Lower leg skin (tissue), 3 donors: ENCODE measurements at regions not wholly inside any gene's neighbourhood (a gene's known extent, or its start where the extent isn't known, plus 50 kb on each side); places are given as distances from the start of the nearest gene placed in this dataset.

ENCODE experiments used
- POLR2A ChIP-seq, 2 donors: fragments of 450-650 bp; IDR thresholded peaks; one replicate each; pipeline ENCODE4 v1.6.1; 2016 to 2017; ENCODE audit warnings: antibody characterized with exemption in 2 of 2, mild to moderate bottlenecking in 1 of 2, moderate library complexity in 1 of 2
- TF ChIP-seq, protein P1 (sequence below), 3 donors: fragments of 450-650 bp; IDR thresholded peaks; one replicate each; pipeline ENCODE4 v1.5.1; 2016; ENCODE audit warnings: antibody characterized with exemption in 3 of 3, mild to moderate bottlenecking in 3 of 3, moderate library complexity in 2 of 3

DNA sequence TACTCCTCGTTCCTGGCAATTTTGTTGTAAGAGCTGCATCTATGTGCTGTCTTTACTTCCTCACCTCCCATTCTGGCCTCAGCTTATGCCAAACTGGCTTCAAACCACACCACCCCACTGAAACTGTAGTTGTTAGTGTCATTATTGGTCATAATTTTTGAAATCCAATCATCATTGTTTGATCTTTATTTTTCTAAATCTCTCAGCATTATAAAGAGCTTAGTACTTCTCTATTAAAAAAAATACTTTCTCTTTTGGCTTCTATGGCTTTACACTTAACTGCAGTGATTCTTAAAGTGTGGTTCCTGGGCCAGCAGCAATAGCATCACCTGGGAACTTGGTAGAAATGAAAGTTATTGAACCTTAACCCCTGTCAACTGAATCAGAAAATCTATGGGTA is 83.5 kb upstream of the GRPR start:
- TF ChIP-seq, protein P1, sequence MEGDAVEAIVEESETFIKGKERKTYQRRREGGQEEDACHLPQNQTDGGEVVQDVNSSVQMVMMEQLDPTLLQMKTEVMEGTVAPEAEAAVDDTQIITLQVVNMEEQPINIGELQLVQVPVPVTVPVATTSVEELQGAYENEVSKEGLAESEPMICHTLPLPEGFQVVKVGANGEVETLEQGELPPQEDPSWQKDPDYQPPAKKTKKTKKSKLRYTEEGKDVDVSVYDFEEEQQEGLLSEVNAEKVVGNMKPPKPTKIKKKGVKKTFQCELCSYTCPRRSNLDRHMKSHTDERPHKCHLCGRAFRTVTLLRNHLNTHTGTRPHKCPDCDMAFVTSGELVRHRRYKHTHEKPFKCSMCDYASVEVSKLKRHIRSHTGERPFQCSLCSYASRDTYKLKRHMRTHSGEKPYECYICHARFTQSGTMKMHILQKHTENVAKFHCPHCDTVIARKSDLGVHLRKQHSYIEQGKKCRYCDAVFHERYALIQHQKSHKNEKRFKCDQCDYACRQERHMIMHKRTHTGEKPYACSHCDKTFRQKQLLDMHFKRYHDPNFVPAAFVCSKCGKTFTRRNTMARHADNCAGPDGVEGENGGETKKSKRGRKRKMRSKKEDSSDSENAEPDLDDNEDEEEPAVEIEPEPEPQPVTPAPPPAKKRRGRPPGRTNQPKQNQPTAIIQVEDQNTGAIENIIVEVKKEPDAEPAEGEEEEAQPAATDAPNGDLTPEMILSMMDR (IDR thresholded peaks at IDR 0.05): no peak
- no peak for TF ChIP-seq POLR2A (IDR thresholded peaks at IDR 0.05)
